ENCODE measurements at regions not wholly inside any gene's neighbourhood (a gene's known extent, or its start where the extent isn't known, plus 50 kb on each side); places are given as distances from the start of the nearest gene placed in this dataset.

GRCh38 chr1:166630369-166630768, 208.9 kb upstream of the POGK start:
- no peak for TF ChIP-seq CTCF (IDR thresholded peaks at IDR 0.05; ENCODE audit: insufficient read depth, low read length)
- TF ChIP-seq POLR2AphosphoS5 (IDR thresholded peaks at IDR 0.05; ENCODE audit: low read depth): no peak
